ENCODE measurements at regions not wholly inside any gene's neighbourhood (a gene's known extent, or its start where the extent isn't known, plus 50 kb on each side); places are given as distances from the start of the nearest gene placed in this dataset.

DNA sequence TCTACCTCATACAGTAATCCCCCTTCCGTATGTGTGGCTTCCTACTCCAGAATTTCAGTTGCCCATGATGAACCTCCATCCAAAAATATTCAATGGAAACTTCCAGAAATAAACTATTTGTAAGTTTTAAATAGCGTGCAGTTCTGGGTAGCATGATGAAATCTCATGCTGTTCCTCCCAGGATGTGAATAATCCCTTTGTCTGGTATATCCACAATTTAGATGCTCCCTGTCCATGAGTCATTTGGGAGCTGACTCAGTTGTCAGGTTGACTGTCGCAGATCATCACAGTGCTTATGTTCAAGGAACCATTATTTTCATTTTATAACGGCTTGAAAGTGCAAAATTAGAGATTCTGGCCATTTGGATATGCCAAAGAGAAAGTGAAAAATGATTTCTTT lies 290.1 kb upstream of the CDH9 start:
- TF ChIP-seq CTCF (conservative IDR thresholded peaks at IDR 0.05 in 1 of 2, IDR thresholded peaks at IDR 0.05 in 1 of 2; ENCODE audit: low read depth in 1 of 2, low read length in 2 of 2) (no peak), EZH2 (IDR thresholded peaks at IDR 0.05; ENCODE audit: low read length, missing control alignments) (no peak)

Data from fibroblast of lung (primary cell).